Spleen (tissue), 7 donors: ENCODE measurements at regions not wholly inside any gene's neighbourhood (a gene's known extent, or its start where the extent isn't known, plus 50 kb on each side); places are given as distances from the start of the nearest gene placed in this dataset.

Source experiments
- POLR2AphosphoS5 ChIP-seq, 3 donors: sonication (generic); formaldehyde crosslinking; IDR thresholded peaks; one replicate each; pipeline ENCODE4 v1.5.1; 2017; ENCODE audit warnings: antibody characterized with exemption in 3 of 3
- TF ChIP-seq, protein P1 (sequence below), 11 experiments: fragments of 200-600 bp in 7 of 11; fragments of 450-650 bp in 4 of 11; sonication (generic) in 4 of 11; IDR thresholded peaks in 8 of 11; conservative IDR thresholded peaks in 3 of 11; 1 replicate in 7 of 11; 2 replicates in 4 of 11; pipeline versions ENCODE4 v1.4.0 to v1.8.0; 2016 to 2021; ENCODE audit warnings: antibody characterized with exemption in 11 of 11, inconsistent platforms in 4 of 11, mild to moderate bottlenecking in 1 of 11
- donor health status: DM: no; HTN: no; CAD: no; lungs with moderate emphysema.
- donor health status: DM: no; HTN: no; CAD: no.
- donor health status: DM: no; HTN: no; CAD: no.

DNA sequence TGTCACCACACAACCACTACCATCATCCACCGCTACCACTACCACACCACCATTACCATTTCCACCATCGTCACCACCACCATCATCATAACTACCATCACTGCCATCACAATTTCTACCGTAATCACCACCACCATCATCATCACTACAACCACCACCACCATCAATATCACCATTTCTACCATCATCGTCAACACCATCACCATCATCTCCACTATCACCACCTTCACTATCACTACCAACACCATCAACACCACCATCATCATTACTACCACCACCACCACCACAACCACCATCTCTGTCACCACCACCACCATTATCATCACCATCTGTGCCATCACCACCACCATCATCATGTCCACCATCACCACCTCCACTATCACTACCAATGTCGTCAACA lies 524.5 kb upstream of the C16orf82 start:
- TF ChIP-seq, protein P1, sequence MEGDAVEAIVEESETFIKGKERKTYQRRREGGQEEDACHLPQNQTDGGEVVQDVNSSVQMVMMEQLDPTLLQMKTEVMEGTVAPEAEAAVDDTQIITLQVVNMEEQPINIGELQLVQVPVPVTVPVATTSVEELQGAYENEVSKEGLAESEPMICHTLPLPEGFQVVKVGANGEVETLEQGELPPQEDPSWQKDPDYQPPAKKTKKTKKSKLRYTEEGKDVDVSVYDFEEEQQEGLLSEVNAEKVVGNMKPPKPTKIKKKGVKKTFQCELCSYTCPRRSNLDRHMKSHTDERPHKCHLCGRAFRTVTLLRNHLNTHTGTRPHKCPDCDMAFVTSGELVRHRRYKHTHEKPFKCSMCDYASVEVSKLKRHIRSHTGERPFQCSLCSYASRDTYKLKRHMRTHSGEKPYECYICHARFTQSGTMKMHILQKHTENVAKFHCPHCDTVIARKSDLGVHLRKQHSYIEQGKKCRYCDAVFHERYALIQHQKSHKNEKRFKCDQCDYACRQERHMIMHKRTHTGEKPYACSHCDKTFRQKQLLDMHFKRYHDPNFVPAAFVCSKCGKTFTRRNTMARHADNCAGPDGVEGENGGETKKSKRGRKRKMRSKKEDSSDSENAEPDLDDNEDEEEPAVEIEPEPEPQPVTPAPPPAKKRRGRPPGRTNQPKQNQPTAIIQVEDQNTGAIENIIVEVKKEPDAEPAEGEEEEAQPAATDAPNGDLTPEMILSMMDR (IDR thresholded peaks at IDR 0.05 in 8 of 11, conservative IDR thresholded peaks at IDR 0.05 in 3 of 11): no peak
- TF ChIP-seq POLR2AphosphoS5 (IDR thresholded peaks at IDR 0.05): no peak
